H1 (cell line): ENCODE measurements at regions not wholly inside any gene's neighbourhood (a gene's known extent, or its start where the extent isn't known, plus 50 kb on each side); places are given as distances from the start of the nearest gene placed in this dataset.

Experiments
- CTCF ChIA-PET: fragments of 300-600 bp; sonication (Branson Sonifier 250); formaldehyde crosslinking; loops from one replicate; lab custom pipeline; 2021; ENCODE audit not compliant: partially characterized antibody; lab: Charles Lee
- POLR2A ChIA-PET: fragments of 300-600 bp; sonication (Branson Sonifier 250); formaldehyde crosslinking; loops from one replicate; lab custom pipeline; 2021; ENCODE audit warnings: inconsistent platforms; ENCODE audit not compliant: partially characterized antibody; lab: Charles Lee
- DNase-seq, 2 experiments: peaks; one replicate each; pipeline versions ENCODE4 v3.0.0 to v3.0.0-alpha.2; 2010 to 2022; ENCODE audit warnings: low spot score in 2 of 2, low read depth in 1 of 2, mixed read lengths in 1 of 2
- FAIRE-seq: peaks from 2 replicates; lab custom pipeline; 2011; peaks lifted over from hg19 to GRCh38; lab: Jason Lieb, UNC
- H2AFZ ChIP-seq: 2 replicates; pipeline ENCODE4 v1.8.1; 2012; ENCODE audit warnings: low read length, inconsistent platforms
- H2AK5ac ChIP-seq: 2 replicates; pipeline ENCODE4 v1.6.1; 2013; ENCODE audit warnings: low read depth, low read length
- H2BK120ac ChIP-seq: replicated peaks from 2 replicates; pipeline ENCODE3; 2013; ENCODE audit warnings: low read depth, low read length, inconsistent platforms
- H2BK12ac ChIP-seq: 2 replicates; pipeline ENCODE4 v1.6.1; 2013; ENCODE audit warnings: low read depth, low read length
- H2BK15ac ChIP-seq: 2 replicates; pipeline ENCODE4 v1.6.1; 2013; ENCODE audit warnings: low read length
- H2BK20ac ChIP-seq: 2 replicates; pipeline ENCODE4 v1.6.1; 2013; ENCODE audit warnings: low read length
- H2BK5ac ChIP-seq: 2 replicates; pipeline ENCODE4 v1.6.1; 2013; ENCODE audit warnings: low read depth, low read length
- H3K14ac ChIP-seq: 2 replicates; pipeline ENCODE4 v1.6.1; 2013; ENCODE audit warnings: inconsistent platforms; ENCODE audit not compliant: insufficient read length
- H3K18ac ChIP-seq: 2 replicates; pipeline ENCODE4 v1.6.1; 2013; ENCODE audit warnings: low read length; ENCODE audit errors: extremely low read depth
- H3K23ac ChIP-seq: 2 replicates; pipeline ENCODE4 v1.6.1; 2013; ENCODE audit warnings: inconsistent platforms; ENCODE audit not compliant: insufficient read length
- H3K23me2 ChIP-seq: 2 replicates; pipeline ENCODE4 v1.6.1; 2013; ENCODE audit warnings: low read depth, low read length
- H3K27ac ChIP-seq: 2 replicates; pipeline ENCODE4 v1.6.1; 2011; ENCODE audit warnings: low read depth, low read length, inconsistent platforms
- H3K27me3 ChIP-seq, 4 experiments: replicated peaks in 1 of 4; 1 replicate in 1 of 4; 2 replicates in 3 of 4; pipeline versions ENCODE4 v1.6.1 to v1.8.1; 2011 to 2013; ENCODE audit warnings: low read length in 3 of 4, mild to moderate bottlenecking in 3 of 4, inconsistent platforms in 2 of 4, mixed read lengths in 2 of 4, moderate library complexity in 1 of 4; ENCODE audit not compliant: control insufficient read depth in 3 of 4, insufficient read depth in 3 of 4; ENCODE audit errors: extremely low read depth in 1 of 4
- H3K36me3 ChIP-seq, 4 experiments: 2 replicates each; pipeline versions ENCODE4 v1.6.1 to v1.8.1; 2011 to 2013; ENCODE audit warnings: mild to moderate bottlenecking in 4 of 4, low read length in 3 of 4, moderate library complexity in 2 of 4, control low read depth in 1 of 4, inconsistent platforms in 1 of 4; ENCODE audit not compliant: insufficient read depth in 4 of 4, control insufficient read depth in 2 of 4
- H3K4ac ChIP-seq: replicated peaks from 2 replicates; pipeline ENCODE3; 2013; ENCODE audit warnings: low read length, low read depth, mixed read lengths, inconsistent platforms; ENCODE audit not compliant: insufficient read length
- H3K4me1 ChIP-seq, 4 experiments: replicated peaks in 1 of 4; 1 replicate in 1 of 4; 2 replicates in 3 of 4; pipeline versions ENCODE4 v1.6.1 to v1.8.1; 2011 to 2013; ENCODE audit warnings: low read length in 3 of 4, inconsistent platforms in 2 of 4, mixed read lengths in 1 of 4; ENCODE audit not compliant: insufficient read depth in 4 of 4, control insufficient read depth in 3 of 4
- H3K4me2 ChIP-seq, 2 experiments: 2 replicates each; pipeline versions ENCODE4 v1.6.1 to v1.8.1; 2011 to 2013; ENCODE audit warnings: low read depth in 2 of 2, low read length in 2 of 2, control low read depth in 1 of 2, inconsistent platforms in 1 of 2, mild to moderate bottlenecking in 1 of 2; ENCODE audit not compliant: insufficient read depth in 1 of 2
- H3K4me3 ChIP-seq, 4 experiments: fragments of 200-600, 300-600 bp in 1 of 4; sonication (generic), shearing (Covaris generic), sonication (Bioruptor Twin) in 1 of 4; 2 replicates each; pipeline versions ENCODE4 v1.5.1 to v1.8.1; 2011 to 2016; ENCODE audit warnings: low read length in 4 of 4, low read depth in 3 of 4, control low read depth in 2 of 4, inconsistent platforms in 2 of 4, mild to moderate bottlenecking in 2 of 4, mixed read lengths in 1 of 4, moderate library complexity in 1 of 4; ENCODE audit not compliant: insufficient read depth in 2 of 4; ENCODE audit errors: extremely low read depth in 1 of 4
- H3K56ac ChIP-seq: replicated peaks from 2 replicates; pipeline ENCODE3; 2013; ENCODE audit warnings: low read depth, mild to moderate bottlenecking, mixed read lengths, low read length, inconsistent platforms; ENCODE audit not compliant: insufficient read length
- H3K79me1 ChIP-seq: 2 replicates; pipeline ENCODE4 v1.6.1; 2013; ENCODE audit warnings: low read depth, low read length, control low read depth
- H3K79me2 ChIP-seq, 2 experiments: 2 replicates each; pipeline versions ENCODE4 v1.6.1 to v1.8.1; 2012 to 2013; ENCODE audit warnings: low read length in 2 of 2, mild to moderate bottlenecking in 2 of 2, inconsistent platforms in 1 of 2; ENCODE audit not compliant: insufficient read depth in 2 of 2, control insufficient read depth in 1 of 2
- H3K9ac ChIP-seq, 4 experiments: replicated peaks in 1 of 4; 1 replicate in 1 of 4; 2 replicates in 3 of 4; pipeline versions ENCODE4 v1.6.1 to v1.8.1; 2011 to 2013; ENCODE audit warnings: low read depth in 3 of 4, low read length in 3 of 4, control low read depth in 2 of 4, mild to moderate bottlenecking in 2 of 4, moderate library complexity in 2 of 4, inconsistent platforms in 1 of 4; ENCODE audit errors: extremely low read depth in 1 of 4
- H3K9me3 ChIP-seq, 2 experiments: 2 replicates each; pipeline versions ENCODE4 v1.6.1 to v1.8.1; 2012 to 2013; ENCODE audit warnings: mild to moderate bottlenecking in 2 of 2, moderate library complexity in 2 of 2, control low read depth in 1 of 2, inconsistent platforms in 1 of 2, low read depth in 1 of 2, low read length in 1 of 2, mixed read lengths in 1 of 2; ENCODE audit not compliant: insufficient read depth in 2 of 2
- H4K20me1 ChIP-seq, 2 experiments: replicated peaks in 1 of 2; 2 replicates each; pipeline versions ENCODE3 to v1.8.1; 2011 to 2013; ENCODE audit warnings: inconsistent platforms in 2 of 2, low read length in 2 of 2, mild to moderate bottlenecking in 1 of 2; ENCODE audit not compliant: insufficient read depth in 2 of 2, control insufficient read depth in 1 of 2
- H4K5ac ChIP-seq: 2 replicates; pipeline ENCODE4 v1.6.1; 2013; ENCODE audit warnings: low read length, low read depth, mixed read lengths, inconsistent platforms; ENCODE audit not compliant: insufficient read length
- H4K8ac ChIP-seq: 2 replicates; pipeline ENCODE4 v1.8.0; 2013; ENCODE audit warnings: mild to moderate bottlenecking, moderate library complexity, low read length, inconsistent platforms; ENCODE audit not compliant: insufficient read depth; ENCODE audit errors: extremely low read depth
- H4K91ac ChIP-seq: replicated peaks from 2 replicates; pipeline ENCODE3; 2013; ENCODE audit warnings: low read length, mixed read lengths, inconsistent platforms; ENCODE audit not compliant: insufficient read length
- CBX5 ChIP-seq: fragments of 300-800, 300-1000 bp; sonication (generic); IDR thresholded peaks from 2 replicates; pipeline ENCODE4 v1.7.1; 2016; ENCODE audit warnings: antibody characterized with exemption, low read length, low read depth
- CHD1 ChIP-seq: IDR thresholded peaks from 2 replicates; pipeline ENCODE4 v1.6.1; 2012; ENCODE audit warnings: low read depth, low read length, improper control_type of control experiment
- CTBP2 ChIP-seq: IDR thresholded peaks from 2 replicates; pipeline ENCODE4 v1.7.0; 2011; ENCODE audit warnings: borderline replicate concordance, mild to moderate bottlenecking, moderate library complexity, mixed read lengths, low read length; ENCODE audit not compliant: insufficient read depth, insufficient read length
- CTCF ChIP-seq, 3 experiments: IDR thresholded peaks; 1 replicate in 2 of 3; 2 replicates in 1 of 3; pipeline versions ENCODE4 v1.5.1 to v1.6.1; 2011; ENCODE audit warnings: low read length in 3 of 3, mild to moderate bottlenecking in 3 of 3, inconsistent platforms in 2 of 3, low read depth in 1 of 3, moderate library complexity in 1 of 3; ENCODE audit not compliant: insufficient read depth in 1 of 3; ENCODE audit errors: control extremely low read depth in 1 of 3
- GABPA ChIP-seq: IDR thresholded peaks from 2 replicates; pipeline ENCODE4 v1.6.1; 2011; ENCODE audit warnings: mild to moderate bottlenecking, low read length, moderate library complexity, borderline replicate concordance; ENCODE audit not compliant: insufficient read depth
- KDM5A ChIP-seq: fragments of 200-600 bp; IDR thresholded peaks from 2 replicates; pipeline ENCODE4 v1.7.1; 2012; ENCODE audit warnings: mild to moderate bottlenecking, low read length, inconsistent platforms, mixed read lengths
- NANOG ChIP-seq: IDR thresholded peaks from 2 replicates; pipeline ENCODE4 v1.6.1; 2011; ENCODE audit warnings: low read length, low read depth, mild to moderate bottlenecking, inconsistent platforms; ENCODE audit not compliant: insufficient read depth, poor library complexity, severe bottlenecking
- POU5F1 ChIP-seq: IDR thresholded peaks from 2 replicates; pipeline ENCODE4 v1.6.1; 2011; ENCODE audit warnings: low read depth, mild to moderate bottlenecking, low read length, moderate library complexity
- SAP30 ChIP-seq: fragments of 300-600 bp; sonication (generic); IDR thresholded peaks from 2 replicates; pipeline ENCODE4 v1.7.1; 2012; ENCODE audit warnings: low read length, moderate library complexity, mild to moderate bottlenecking, inconsistent platforms; ENCODE audit not compliant: insufficient read depth, insufficient replicate concordance
- SIRT6 ChIP-seq: IDR thresholded peaks from one replicate; pipeline ENCODE4 v1.7.1; 2012; ENCODE audit warnings: low read length, inconsistent platforms
- SRF ChIP-seq: IDR thresholded peaks from 2 replicates; pipeline ENCODE4 v1.6.1; 2011; ENCODE audit warnings: mild to moderate bottlenecking, low read depth, low read length, moderate library complexity
- TBP ChIP-seq: IDR thresholded peaks from 2 replicates; pipeline ENCODE4 v1.6.1; 2011; ENCODE audit warnings: low read depth, low read length, improper control_type of control experiment
- YY1 ChIP-seq: IDR thresholded peaks from 2 replicates; pipeline ENCODE4 v1.6.1; 2011; ENCODE audit warnings: low read depth, mild to moderate bottlenecking, low read length
- WGBS, 2 experiments: shearing (Covaris generic) in 1 of 2; methylation state at CpG; one replicate each; pipeline versions ENCODE4 v1.1.6 to v1.1.7; 2013 to 2015; ENCODE audit warnings: low lambda C conversion rate in 2 of 2, mixed read lengths in 2 of 2, inconsistent platforms in 1 of 2, low coverage in 1 of 2, missing lambda C conversion rate in 1 of 2; ENCODE audit not compliant: insufficient replicate concordance in 2 of 2, insufficient coverage in 1 of 2, insufficient read length in 1 of 2; ENCODE audit errors: extremely low coverage in 1 of 2, missing lambda C conversion rate in 1 of 2; 5-methylcytosine and 5-hydroxymethylcytosine counted together

GRCh38 chr14:52189325-52189724 lies 78.2 kb upstream of the PTGDR start:
- FAIRE-seq = no peak
- WGBS, 2 experiments = 95% methylated on average over 4 of the region's 4 CpGs; no CpG with 5 or more reads in 1 of the 2 experiments
- CTCF ChIA-PET = no interaction called here
- TF ChIP-seq POU5F1 (no peak), SIRT6 (no peak), YY1 (no peak), CBX5 (no peak), CTBP2 (no peak), CHD1 (no peak), SAP30 (no peak), GABPA (no peak), CTCF (IDR thresholded peaks at IDR 0.05; ENCODE audit: control extremely low read depth in 1 of 3, insufficient read depth in 1 of 3, low read depth in 1 of 3, low read length in 3 of 3) (no peak), NANOG (no peak), SRF (no peak), KDM5A (no peak), TBP (no peak)

More at GRCh38 chr14:52189325-52189724, 78.2 kb upstream of the PTGDR start:
- no peaks in the 10 kb centered on the region for H4K20me1 ChIP-seq
- no peak overlapping the region for H4K8ac ChIP-seq
- no peak overlapping the region for H2AK5ac ChIP-seq
- H2BK15ac ChIP-seq = no peak overlapping the region
- no peak overlapping the region for H4K91ac ChIP-seq
- H3K4me1 ChIP-seq = no peaks in the 10 kb centered on the region
- no peak overlapping the region for H3K14ac ChIP-seq
- no peaks in the 10 kb centered on the region for H3K79me2 ChIP-seq
- no peaks in the 10 kb centered on the region for H3K27me3 ChIP-seq
- H3K4ac ChIP-seq = no peak overlapping the region
- H2BK20ac ChIP-seq = no peak overlapping the region
- H2BK120ac ChIP-seq = no peak overlapping the region
- no peak overlapping the region for H2BK12ac ChIP-seq
- no peak overlapping the region for H3K18ac ChIP-seq
- no peaks in the 10 kb centered on the region for H3K9me3 ChIP-seq
- H3K23me2 ChIP-seq = no peaks in the 10 kb centered on the region
- H3K27ac ChIP-seq = no peak overlapping the region
- H2AFZ ChIP-seq = no peak overlapping the region
- no peak overlapping the region for H3K9ac ChIP-seq
- H3K56ac ChIP-seq = no peak overlapping the region
- H3K4me2 ChIP-seq = no peak overlapping the region
- no peak overlapping the region for H3K23ac ChIP-seq
- H4K5ac ChIP-seq = no peak overlapping the region
- H3K36me3 ChIP-seq = no peaks in the 10 kb centered on the region
- DNase-seq = no peak
- no peak overlapping the region for H3K4me3 ChIP-seq
- POLR2A ChIA-PET = no interaction called here
- H2BK5ac ChIP-seq = no peak overlapping the region
- no peaks in the 10 kb centered on the region for H3K79me1 ChIP-seq
